Amniotic stem cell (primary cell): ENCODE measurements at regions not wholly inside any gene's neighbourhood (a gene's known extent, or its start where the extent isn't known, plus 50 kb on each side); places are given as distances from the start of the nearest gene placed in this dataset.

ENCODE experiments used
- DNase-seq: peaks from one replicate; lab custom pipeline; 2025; lab: John Stamatoyannopoulos, UW

DNA sequence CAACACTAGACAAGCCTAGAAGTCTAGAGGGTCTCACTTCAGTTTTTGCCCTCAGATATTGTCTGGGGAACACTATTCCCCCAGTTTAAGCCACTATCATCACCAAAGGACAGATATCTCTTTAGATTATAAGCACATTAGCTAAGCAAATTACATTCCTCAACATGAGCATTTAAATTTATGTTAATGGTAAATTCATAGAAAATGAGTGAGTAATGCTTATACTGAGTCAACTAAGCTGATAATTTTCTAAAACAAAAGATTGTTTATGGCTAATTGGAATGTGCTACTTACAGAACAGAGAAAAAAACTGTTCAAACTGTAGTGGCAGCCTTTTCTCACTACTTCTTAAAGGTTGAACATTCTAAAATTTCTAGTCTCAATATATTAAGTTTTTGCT, 290.2 kb downstream of the SLITRK1 start:
- no peak for DNase-seq

GRCh38 chr13:83589814-83590213, 292.5 kb downstream of the SLITRK1 start:
- DNase-seq = no peak

GRCh38 chr13:83577183-83577582, 305.1 kb downstream of the SLITRK1 start:
- DNase-seq = no peak

GRCh38 chr13:83568019-83568418, 314.3 kb downstream of the SLITRK1 start:
- no peak for DNase-seq

- DNase-seq = no peak
These were observed 318.8 kb downstream of the SLITRK1 start for GRCh38 chr13:83563499-83563898.

DNA sequence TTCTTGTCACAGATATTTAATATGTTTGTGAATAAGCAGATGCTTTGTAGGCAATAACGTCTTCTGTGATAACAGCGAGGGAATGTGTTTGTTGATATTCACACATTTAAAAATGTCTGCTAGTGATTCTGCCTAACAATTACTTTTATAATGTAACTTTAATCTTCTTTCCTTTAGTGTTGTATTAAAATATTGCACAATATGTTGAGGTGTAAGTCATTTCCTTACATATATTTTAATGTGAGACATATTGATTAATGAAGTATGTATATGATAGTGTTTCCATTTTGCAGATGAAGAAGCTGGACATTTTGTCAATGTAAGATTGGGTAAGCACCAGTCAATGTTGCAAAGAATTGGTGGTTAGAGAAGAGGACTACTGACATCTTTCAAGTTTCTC, 324.4 kb downstream of the SLITRK1 start:
- no peak for DNase-seq

- no peak for DNase-seq
These were observed 332.6 kb downstream of the SLITRK1 start for GRCh38 chr13:83549671-83550070.

DNA sequence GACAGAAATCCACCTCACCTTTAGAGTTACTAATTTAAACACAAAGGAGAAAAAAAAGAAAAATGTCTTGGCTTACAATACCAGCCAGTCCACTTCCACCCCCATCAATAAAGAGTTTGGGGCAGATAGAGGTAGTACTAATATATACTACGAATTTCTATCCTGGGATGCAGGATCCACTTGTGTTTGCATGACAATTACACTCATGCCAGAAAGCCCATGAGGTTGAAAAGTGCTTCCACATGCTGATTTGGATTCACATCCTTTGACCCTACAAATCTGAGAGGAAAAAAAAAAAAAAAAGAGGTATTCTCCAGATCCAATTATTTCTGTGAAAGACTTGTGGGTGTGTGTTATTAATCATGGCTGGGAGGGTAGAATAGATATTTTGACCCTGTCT, 335.2 kb downstream of the SLITRK1 start:
- DNase-seq = no peak

DNA sequence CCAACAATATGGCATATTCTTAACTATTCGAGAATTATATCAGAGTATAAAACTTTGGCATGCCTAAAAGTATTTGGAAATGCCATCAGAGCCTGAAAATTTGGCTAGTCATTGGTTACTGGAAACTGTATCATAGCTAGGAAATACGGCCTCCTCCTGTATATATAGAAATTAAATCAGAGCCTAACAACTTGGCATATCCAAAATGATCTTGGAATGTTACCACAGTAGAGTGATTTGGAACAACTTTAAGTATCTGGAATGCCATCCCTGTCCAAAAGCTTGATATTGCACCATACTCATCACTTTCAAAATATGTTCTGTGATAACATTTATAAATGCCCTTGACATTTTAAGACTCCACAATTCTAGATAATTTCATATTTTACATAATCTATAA, 335.8 kb downstream of the SLITRK1 start:
- DNase-seq = no peak

GRCh38 chr13:83538636-83539035, 343.6 kb downstream of the SLITRK1 start:
- DNase-seq = no peak

DNA sequence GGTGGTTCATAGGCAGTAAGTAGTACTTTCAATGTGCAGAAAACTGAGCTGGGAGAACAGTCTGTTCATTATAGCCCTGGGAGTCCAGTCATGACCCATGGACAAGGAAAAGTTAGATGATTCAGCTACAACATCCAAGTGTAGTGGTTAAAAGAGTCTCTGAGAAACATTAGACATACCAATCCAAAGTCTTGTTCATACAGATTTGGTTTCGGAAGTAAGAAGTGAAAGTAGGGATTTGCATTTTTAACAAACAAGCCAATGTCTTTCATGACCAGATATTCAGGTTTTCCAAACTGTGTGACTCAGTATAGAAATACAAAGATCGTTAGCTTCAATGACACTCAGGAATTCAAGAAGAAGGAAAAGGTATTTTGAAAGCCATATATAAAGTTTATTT, 345.3 kb downstream of the SLITRK1 start:
- DNase-seq = no peak

- no peak for DNase-seq
These were observed 346.1 kb downstream of the SLITRK1 start for GRCh38 chr13:83536153-83536552.

DNA sequence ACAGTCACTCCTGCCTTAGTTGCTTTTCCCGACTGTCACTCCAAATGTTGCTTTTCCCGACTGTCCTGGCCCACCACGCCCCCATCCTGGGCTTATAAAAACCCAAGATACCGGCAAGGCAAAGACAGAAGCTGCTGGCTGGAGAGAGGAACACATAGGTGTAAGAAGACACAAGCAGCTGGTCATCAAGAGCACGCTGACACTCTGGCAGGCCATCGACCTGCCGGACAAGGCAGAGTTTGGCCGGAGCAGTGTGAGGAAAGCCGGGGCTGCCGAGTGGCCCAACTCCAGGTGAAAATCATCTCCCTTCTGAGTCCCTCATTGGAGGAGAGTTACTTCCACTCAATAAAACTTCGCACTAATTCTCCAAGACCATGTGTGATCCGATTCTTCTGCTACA, 349.5 kb downstream of the SLITRK1 start:
- no peak for DNase-seq

DNA sequence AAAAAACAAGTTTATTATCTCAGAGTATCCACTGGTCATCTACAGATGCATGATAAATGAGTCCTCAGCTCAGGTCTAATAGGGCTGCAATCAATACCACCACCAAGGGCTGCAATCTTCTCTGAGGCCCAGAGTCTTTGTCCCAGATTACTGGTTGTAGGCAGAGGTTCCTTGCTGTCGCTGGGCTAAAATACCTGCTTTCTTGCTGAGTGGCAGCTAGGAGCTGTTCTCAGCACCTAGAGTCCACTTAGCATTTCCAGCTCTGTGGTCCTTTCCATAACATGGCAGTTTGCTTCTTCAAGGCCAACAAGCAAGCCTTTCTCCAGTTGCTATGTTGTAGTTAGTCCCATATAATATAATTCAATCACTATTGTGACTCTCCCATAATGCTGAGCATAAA, 351.3 kb downstream of the SLITRK1 start:
- DNase-seq = no peak

DNA sequence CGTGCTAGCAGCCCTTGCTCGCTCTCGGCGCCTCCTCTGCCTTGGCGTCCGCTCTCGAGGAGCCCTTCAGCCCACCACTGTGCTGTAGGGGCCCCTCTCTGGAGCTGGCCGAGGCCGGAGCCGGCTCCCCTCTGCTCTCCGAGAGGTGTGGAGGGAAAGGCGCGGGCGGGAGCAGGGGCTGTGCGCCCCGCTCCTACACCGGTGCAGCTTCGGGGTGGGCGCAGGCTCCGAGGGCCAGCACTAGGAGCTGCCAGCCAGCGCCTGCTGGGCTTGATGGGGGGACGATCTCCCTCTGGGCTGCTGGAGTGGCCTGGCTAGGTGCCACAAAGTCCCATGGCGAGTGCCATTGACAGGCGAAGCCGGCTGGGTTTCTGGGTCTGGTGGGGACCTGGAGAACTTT, 365.5 kb downstream of the SLITRK1 start:
- DNase-seq = no peak

- DNase-seq = no peak
These were observed 366.8 kb downstream of the SLITRK1 start for GRCh38 chr13:83515268-83516015.

DNA sequence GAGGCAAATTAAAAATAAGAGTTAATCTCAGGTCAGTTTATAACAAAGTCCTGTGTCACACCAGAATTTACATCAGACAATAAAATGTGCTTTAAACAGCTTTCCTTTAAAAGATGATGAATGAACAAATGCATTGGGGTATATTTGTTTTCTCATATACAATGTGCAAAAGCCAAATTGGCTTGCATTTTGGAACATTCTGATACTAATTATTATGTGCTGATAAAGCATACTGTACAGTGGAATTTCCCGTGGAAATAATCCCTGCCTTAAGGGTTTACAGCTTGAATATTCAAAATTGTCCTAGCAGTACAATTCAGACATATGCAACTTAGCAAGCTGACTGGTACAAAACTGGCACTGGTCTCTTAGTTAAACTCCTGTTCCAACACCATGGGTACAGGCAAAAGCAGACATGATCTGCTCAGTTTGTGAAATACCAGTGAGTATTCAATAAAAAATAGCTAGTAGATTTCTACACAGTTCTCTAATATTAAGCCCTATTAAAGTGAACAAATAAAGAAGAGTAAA, 373.4 kb downstream of the SLITRK1 start:
- DNase-seq = no peak

- DNase-seq = peak; percentile 2
These were observed 378.9 kb downstream of the SLITRK1 start for GRCh38 chr13:83503424-83503823.

DNA sequence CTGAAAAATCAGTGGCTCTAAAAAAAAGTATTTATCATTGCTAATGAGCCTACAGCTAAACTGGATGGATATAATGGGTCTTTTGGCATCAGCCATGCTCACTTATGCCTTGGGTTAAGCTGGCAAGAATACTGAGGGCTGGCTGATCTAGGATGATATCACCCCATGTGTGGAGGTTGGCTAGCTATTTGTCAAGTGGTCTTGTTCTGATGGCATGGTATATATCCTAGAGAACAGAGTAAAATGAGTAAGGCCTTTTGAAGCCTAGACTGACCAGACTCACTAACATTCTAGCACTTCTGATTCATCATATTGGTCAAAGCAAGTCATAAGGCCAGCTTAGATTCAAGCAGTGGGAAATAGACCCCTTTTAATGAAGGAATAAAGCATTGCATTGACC, 383.0 kb downstream of the SLITRK1 start:
- DNase-seq = no peak

DNA sequence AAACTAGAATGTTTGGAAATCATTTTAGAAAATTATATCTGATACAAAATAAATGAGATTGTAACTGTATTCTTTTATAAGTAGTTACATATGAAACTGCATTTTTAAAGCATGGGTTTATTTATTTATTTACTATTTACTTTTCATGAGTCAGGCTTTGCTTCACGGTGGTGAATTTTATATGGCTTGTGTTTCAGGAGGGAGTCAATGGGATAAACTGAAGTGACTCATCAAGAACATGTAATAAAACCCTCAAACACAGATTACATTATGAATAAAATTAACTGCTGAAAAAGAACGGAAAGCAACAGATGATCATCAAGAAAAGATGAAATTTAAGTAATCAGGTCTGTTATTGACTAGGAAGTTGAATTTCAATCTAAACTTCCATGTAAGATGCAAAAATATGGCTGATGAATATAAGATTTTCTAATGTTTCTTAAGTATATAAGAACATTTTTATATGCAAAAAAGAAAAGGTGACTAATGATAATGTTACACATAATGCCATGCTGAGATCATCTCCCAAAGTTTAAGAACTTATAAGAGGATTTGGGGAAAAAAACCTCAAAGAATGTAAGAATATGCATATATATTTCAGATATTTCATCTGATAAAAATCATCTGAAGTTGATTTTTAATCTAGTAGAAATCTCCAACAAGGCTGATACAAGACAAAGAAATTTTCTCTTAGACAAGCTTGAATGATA, 383.6 kb downstream of the SLITRK1 start:
- peak; percentile 21 for DNase-seq

DNA sequence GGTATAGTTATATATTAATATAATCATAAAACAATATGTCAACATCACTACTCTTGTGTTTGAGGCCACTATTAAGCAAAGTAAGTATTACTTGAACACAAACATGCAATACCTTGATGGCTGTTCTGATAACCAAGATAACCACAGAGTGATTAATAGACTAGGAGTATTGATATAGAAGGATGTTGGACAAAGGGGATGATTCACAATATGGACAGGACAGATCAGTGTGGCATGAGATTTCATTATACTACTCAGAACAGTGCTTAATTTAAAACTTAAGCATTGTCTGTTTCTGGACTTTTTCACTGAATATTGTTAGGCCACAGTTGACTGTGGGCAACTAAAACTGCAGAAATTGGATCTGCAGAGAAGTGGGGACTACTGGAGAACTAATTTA, 384.2 kb downstream of the SLITRK1 start:
- no peak for DNase-seq

- no peak for DNase-seq
These were observed 385.8 kb downstream of the SLITRK1 start for GRCh38 chr13:83496501-83496900.

- no peak for DNase-seq
These were observed 397.2 kb downstream of the SLITRK1 start for GRCh38 chr13:83485101-83485500.

GRCh38 chr13:83471011-83471410, 411.3 kb downstream of the SLITRK1 start:
- no peak for DNase-seq
